ENCODE measurements at regions not wholly inside any gene's neighbourhood (a gene's known extent, or its start where the extent isn't known, plus 50 kb on each side); places are given as distances from the start of the nearest gene placed in this dataset.

DNA sequence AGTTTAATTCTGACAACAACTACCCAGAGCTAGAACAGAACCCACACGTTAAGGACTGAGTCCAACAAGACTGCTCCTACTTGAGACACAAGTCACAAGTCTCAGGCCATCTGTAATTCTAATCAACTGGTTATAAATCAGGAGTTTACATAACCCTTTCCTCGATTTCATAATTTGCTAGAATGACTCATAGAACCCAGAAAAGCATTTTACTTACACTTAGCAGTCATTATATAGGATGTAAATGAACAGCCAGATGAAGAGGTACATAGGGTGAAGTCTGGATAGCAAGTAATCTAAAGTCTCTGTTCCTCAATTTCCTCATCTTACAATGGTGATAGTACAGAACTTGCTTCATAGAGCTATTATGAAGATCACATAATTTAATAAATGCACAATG lies 1018.2 kb downstream of the DIPK2A start:
- Mint-ChIP-seq H3K4me3 (no peak overlapping the region), H3K27me3 (no peaks in the 10 kb centered on the region), H3K27ac (no peak overlapping the region), H3K9me3 (peaks cover 2% of the 10 kb centered on the region), H3K36me3 (ENCODE audit: low read depth) (no peaks in the 10 kb centered on the region), H3K4me1 (no peaks in the 10 kb centered on the region)
- DNase-seq, result no peak
- ChIA-PET POLR2A (no interaction called here), CTCF (no interaction called here)
- intact Hi-C loops (cut with micrococcal nuclease), result no loop called here
- ATAC-seq (ENCODE audit: low read depth), result no peak
- TF ChIP-seq, protein P1, sequence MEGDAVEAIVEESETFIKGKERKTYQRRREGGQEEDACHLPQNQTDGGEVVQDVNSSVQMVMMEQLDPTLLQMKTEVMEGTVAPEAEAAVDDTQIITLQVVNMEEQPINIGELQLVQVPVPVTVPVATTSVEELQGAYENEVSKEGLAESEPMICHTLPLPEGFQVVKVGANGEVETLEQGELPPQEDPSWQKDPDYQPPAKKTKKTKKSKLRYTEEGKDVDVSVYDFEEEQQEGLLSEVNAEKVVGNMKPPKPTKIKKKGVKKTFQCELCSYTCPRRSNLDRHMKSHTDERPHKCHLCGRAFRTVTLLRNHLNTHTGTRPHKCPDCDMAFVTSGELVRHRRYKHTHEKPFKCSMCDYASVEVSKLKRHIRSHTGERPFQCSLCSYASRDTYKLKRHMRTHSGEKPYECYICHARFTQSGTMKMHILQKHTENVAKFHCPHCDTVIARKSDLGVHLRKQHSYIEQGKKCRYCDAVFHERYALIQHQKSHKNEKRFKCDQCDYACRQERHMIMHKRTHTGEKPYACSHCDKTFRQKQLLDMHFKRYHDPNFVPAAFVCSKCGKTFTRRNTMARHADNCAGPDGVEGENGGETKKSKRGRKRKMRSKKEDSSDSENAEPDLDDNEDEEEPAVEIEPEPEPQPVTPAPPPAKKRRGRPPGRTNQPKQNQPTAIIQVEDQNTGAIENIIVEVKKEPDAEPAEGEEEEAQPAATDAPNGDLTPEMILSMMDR (IDR thresholded peaks at IDR 0.05), result no peak

DNA sequence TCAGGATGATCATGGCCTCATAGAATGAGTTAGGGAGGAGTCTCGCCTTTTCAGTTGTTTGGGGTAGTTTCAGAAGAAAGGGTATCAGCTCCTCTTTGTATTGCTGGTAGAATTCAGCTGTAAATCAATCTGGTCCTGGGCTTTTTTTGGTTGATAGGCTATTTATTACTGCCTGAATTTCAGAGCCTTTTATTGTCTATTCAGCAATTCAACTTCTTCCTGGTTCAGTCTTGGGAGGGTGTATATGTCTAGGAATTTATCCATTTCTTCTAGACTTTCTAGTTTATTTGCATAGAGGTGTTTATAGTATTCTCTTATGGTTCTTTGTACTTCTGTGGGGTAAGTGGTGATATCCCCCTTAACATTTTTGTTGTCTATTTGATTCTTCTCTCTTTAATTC lies 1024.2 kb downstream of the DIPK2A start:
- ATAC-seq (ENCODE audit: low read depth) (no peak), DNase-seq (no peak)
- intact Hi-C loops (cut with micrococcal nuclease), result no loop called here
- Mint-ChIP-seq H3K4me1 (no peaks in the 10 kb centered on the region), H3K27me3 (no peaks in the 10 kb centered on the region), H3K27ac (no peak overlapping the region), H3K9me3 (peaks cover 2% of the 10 kb centered on the region), H3K36me3 (ENCODE audit: low read depth) (no peaks in the 10 kb centered on the region), H3K4me3 (no peak overlapping the region)
- TF ChIP-seq, protein P1 (IDR thresholded peaks at IDR 0.05), result no peak
- CTCF ChIA-PET, result no interaction called here
- POLR2A ChIA-PET, result no interaction called here

DNA sequence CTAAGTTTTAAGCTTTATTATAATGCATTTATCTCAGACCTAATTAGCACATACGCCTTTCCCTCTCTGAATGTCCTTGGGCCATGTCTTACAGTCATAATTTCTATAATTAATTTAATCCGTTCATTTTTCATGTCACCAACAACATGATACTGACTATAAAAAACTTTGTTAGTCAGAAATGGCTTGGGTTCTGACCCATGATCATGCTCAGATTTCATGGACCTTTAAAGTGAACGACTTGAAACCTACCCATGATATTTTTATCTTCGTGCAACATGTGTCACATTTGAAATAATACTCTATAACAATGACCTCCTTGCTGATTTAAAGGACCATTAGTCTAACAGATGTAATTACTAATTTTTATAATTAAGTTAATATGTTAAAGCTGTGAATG lies 1033.8 kb downstream of the DIPK2A start:
- ATAC-seq (ENCODE audit: low read depth), result no peak
- DNase-seq, result no peak
- no peaks in the 10 kb centered on the region for H3K4me1 Mint-ChIP-seq
- H3K36me3 Mint-ChIP-seq (ENCODE audit: low read depth), result no peaks in the 10 kb centered on the region
- POLR2A ChIA-PET, result no interaction called here
- intact Hi-C loops (cut with micrococcal nuclease), result no loop called here
- TF ChIP-seq, protein P1 (IDR thresholded peaks at IDR 0.05), result no peak
- no peak overlapping the region for H3K27ac Mint-ChIP-seq
- CTCF ChIA-PET, result no interaction called here
- H3K27me3 Mint-ChIP-seq, result no peaks in the 10 kb centered on the region
- H3K4me3 Mint-ChIP-seq, result no peak overlapping the region
- peaks cover 8% of the 10 kb centered on the region for H3K9me3 Mint-ChIP-seq

DNA sequence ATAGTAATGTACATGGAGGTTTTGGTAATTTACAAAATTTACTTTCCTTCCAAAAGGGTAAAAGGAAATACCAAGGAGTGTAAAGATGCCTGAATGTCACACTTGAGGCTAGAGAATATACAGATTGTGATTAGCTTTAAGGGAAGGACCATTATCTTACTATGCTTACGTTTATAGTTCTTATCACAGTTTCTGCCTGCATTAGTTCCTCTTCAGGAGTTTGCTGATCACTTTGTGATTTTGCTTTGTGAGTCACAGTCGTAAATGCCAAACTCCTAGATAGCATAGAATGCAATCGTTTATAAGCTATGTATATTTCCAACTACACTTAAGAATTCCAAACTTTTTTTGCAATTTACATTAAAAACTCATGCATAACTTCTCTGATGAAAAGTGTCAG lies 1034.6 kb downstream of the DIPK2A start:
- no peaks in the 10 kb centered on the region for H3K4me1 Mint-ChIP-seq

DNA sequence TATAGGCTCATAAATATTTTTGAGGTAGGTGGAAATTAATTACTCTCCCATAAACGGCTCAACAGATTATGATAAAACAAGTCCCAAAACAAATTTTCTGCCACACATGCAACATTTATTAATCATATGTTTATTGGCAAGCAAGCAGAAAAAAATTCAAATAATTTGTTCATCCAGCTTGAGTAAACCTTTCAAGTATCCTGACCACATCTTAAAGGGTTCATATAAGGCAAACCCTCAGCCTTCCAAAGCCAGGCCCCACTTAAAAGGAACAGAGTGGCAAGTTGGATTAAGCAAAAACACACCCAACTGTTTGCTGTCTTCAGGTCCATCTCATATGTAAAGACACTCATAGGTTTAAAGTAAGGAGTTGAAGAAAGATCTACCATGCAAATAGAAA lies 1042.3 kb downstream of the DIPK2A start:
- Mint-ChIP-seq H3K36me3 (ENCODE audit: low read depth) (no peaks in the 10 kb centered on the region), H3K4me1 (no peaks in the 10 kb centered on the region), H3K4me3 (no peak overlapping the region), H3K27me3 (no peaks in the 10 kb centered on the region), H3K9me3 (peaks cover 2% of the 10 kb centered on the region), H3K27ac (no peak overlapping the region)
- ChIA-PET CTCF (no interaction called here), POLR2A (no interaction called here)
- intact Hi-C loops (cut with micrococcal nuclease), result no loop called here
- ATAC-seq (ENCODE audit: low read depth) (no peak), DNase-seq (no peak)
- TF ChIP-seq, protein P1 (IDR thresholded peaks at IDR 0.05), result no peak

More for the DNA sequence above, 1034.6 kb downstream of the DIPK2A start:
- TF ChIP-seq, protein P1 (IDR thresholded peaks at IDR 0.05), result no peak
- intact Hi-C loops (cut with micrococcal nuclease), result no loop called here
- H3K27ac Mint-ChIP-seq, result no peak overlapping the region
- ChIA-PET POLR2A (no interaction called here), CTCF (no interaction called here)
- H3K27me3 Mint-ChIP-seq, result no peaks in the 10 kb centered on the region
- DNase-seq (no peak), ATAC-seq (ENCODE audit: low read depth) (no peak)
- peaks cover 6% of the 10 kb centered on the region for H3K9me3 Mint-ChIP-seq
- H3K36me3 Mint-ChIP-seq (ENCODE audit: low read depth), result no peaks in the 10 kb centered on the region
- no peak overlapping the region for H3K4me3 Mint-ChIP-seq

All from activated B cell treated with CpG ODN at 0.5 μM for 24 hours (primary cell).